Stomach (tissue), 4 donors: ENCODE measurements at regions not wholly inside any gene's neighbourhood (a gene's known extent, or its start where the extent isn't known, plus 50 kb on each side); places are given as distances from the start of the nearest gene placed in this dataset.

Experiments
- EP300 ChIP-seq: sonication (generic); formaldehyde crosslinking; IDR thresholded peaks from one replicate; pipeline ENCODE4 v1.6.1; 2017; ENCODE audit warnings: antibody characterized with exemption
- POLR2A ChIP-seq, 4 donors: fragments of 450-650 bp; IDR thresholded peaks; one replicate each; pipeline ENCODE4 v1.6.1; 2016; ENCODE audit warnings: antibody characterized with exemption in 4 of 4, control low read depth in 2 of 4, mild to moderate bottlenecking in 1 of 4, moderate library complexity in 1 of 4
- POLR2AphosphoS5 ChIP-seq, 3 donors: sonication (generic); formaldehyde crosslinking; IDR thresholded peaks; one replicate each; pipeline ENCODE4 v1.6.1; 2016; ENCODE audit warnings: antibody characterized with exemption in 3 of 3
- TF ChIP-seq, protein P1 (sequence below), 7 experiments: fragments of 450-650 bp in 4 of 7; fragments of 200-600 bp in 3 of 7; sonication (generic) in 3 of 7; IDR thresholded peaks; one replicate each; pipeline ENCODE4 v1.5.1; 2016 to 2019; ENCODE audit warnings: antibody characterized with exemption in 7 of 7, control low read depth in 2 of 7, mild to moderate bottlenecking in 1 of 7

DNA sequence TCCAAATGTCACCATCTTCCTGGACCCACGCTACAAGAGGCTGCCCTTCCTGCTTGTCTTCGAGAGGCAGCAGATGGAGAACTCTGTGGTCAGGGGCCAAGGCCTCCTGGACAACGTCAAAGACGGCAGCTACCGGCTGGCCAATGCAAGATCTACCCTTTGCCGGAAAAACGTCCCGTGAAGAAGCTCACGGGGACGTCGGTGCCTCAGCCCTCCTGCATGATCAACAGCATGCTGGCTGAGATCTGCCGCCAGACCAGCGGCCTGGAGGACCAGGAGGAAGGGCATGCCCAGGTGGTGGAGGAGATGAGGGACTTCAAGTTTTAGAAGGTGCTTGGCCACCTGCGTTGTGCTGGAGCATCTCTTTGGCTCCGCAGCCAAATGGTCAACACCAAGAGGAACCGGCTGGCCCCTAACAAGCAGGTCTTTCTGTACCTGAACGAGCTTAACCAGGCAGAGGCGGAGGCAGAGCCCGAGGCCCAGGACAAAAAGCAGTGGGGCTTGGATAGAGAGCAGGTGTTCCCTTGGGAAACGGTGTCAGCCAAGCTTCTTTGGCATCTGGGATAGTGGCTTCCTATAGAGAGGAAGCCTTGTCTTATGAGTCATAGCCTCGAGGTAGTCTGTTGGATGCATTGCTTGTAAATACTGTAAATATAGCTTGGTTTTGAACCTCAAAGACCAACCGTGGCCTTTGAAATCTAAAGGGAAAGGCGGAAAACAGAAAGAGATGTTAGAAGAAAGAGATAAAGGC is 94.8 kb upstream of the ELOVL6 start:
- TF ChIP-seq, protein P1, sequence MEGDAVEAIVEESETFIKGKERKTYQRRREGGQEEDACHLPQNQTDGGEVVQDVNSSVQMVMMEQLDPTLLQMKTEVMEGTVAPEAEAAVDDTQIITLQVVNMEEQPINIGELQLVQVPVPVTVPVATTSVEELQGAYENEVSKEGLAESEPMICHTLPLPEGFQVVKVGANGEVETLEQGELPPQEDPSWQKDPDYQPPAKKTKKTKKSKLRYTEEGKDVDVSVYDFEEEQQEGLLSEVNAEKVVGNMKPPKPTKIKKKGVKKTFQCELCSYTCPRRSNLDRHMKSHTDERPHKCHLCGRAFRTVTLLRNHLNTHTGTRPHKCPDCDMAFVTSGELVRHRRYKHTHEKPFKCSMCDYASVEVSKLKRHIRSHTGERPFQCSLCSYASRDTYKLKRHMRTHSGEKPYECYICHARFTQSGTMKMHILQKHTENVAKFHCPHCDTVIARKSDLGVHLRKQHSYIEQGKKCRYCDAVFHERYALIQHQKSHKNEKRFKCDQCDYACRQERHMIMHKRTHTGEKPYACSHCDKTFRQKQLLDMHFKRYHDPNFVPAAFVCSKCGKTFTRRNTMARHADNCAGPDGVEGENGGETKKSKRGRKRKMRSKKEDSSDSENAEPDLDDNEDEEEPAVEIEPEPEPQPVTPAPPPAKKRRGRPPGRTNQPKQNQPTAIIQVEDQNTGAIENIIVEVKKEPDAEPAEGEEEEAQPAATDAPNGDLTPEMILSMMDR (IDR thresholded peaks at IDR 0.05): no peak
- TF ChIP-seq EP300 (no peak), POLR2A (IDR thresholded peaks at IDR 0.05) (no peak), POLR2AphosphoS5 (IDR thresholded peaks at IDR 0.05) (no peak)
